NOMO-1 treated with DMSO at 0.1 percent for 48 hours (cell line): ENCODE measurements at regions not wholly inside any gene's neighbourhood (a gene's known extent, or its start where the extent isn't known, plus 50 kb on each side); places are given as distances from the start of the nearest gene placed in this dataset.
"Not testable (repeated sequence)": the region's sequence is repeated elsewhere in the genome, so short reads cannot be mapped to it uniquely, and the experiment has no call there.

Source experiments
- DNase-seq: peaks from one replicate; lab custom pipeline; 2025; ENCODE audit not compliant: unreplicated experiment; lab: John Stamatoyannopoulos, UW

GRCh38 chr7:92924800-92925199 lies 88.4 kb upstream of the CDK6 start:
- no peak for DNase-seq

DNA sequence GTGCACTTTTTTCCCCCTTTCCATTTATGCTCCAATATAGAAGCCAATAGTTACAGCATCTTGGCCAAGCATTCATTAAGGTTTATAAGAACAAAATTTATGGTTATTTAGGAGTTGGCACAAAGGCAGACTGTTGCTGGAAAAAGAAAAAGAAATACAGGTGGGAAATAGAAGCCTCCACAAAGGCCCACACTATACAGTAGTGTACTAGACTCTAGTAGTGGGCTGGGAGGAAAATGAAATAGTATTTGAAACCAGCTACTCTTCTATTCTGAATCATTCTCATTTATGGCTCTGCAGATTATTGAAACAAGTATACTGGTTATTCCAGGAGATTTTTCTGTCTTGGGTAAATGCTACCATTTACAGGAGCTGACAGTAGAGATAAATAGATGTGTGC lies 80.9 kb upstream of the CDK6 start:
- DNase-seq = no peak

GRCh38 chr7:92916770-92917224 lies 80.4 kb upstream of the CDK6 start:
- no peak for DNase-seq

GRCh38 chr7:92915348-92915747 lies 79.0 kb upstream of the CDK6 start:
- DNase-seq = no peak

DNA sequence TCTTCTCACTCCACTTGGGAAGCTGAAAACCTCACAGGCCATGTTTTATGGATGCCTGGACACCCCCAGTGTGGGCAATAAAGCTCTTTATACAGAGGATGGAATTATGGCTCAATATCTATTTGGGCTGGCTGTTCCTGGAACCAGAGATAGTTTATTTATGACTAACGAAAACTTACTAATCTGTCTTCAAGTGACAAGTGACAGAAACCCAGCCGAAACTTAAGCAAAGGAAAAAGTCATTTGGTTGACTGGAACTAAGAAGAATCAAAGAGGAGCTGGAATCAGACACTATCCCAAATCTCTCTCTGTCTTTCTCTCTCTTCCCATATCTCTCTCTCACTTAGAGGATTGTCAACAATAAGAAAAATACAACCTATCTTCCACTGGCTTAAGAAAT lies 78.3 kb upstream of the CDK6 start:
- no peak for DNase-seq

- DNase-seq = no peak
Observed at GRCh38 chr7:92913849-92914248, 77.5 kb upstream of the CDK6 start.

- no peak for DNase-seq
Observed at GRCh38 chr7:92910976-92911375, 74.6 kb upstream of the CDK6 start.

DNA sequence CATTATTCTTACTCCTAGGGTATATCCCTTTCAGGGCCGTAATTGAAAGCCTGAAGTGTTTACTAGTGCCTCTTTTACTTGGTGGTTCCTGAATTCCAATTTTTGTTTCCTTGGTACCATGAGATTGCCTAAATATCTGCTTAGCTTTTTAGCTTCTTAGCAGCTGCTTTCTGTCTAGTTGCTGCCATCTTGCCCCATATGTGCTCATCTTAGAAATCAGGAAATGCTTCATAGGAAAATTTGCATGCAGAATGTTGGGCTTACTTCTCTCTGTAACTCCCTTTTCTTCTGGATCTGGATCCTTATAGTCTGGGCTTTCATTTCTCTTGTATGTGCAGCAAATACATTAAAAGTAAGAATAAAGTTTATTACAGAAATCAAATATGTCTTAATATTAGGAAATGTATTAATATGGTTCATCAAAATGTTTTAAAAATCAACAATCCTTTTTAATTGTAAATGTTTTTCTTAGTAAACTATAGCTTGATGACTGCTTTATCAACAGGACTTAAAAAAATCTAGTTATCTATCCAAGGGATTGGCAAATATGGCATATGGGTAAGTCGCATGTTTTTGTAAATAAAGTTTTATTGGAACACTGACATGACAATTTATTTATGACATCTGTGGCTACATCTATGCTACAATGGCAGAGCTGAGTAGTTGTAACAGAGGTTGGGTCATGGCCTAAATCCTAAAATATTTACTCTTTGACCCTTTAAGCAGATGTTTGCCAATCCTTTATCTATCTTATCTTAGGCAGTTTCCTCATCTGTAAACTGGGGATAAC lies 73.5 kb upstream of the CDK6 start:
- DNase-seq = peak; percentile 10

GRCh38 chr7:92904244-92905131 lies 68.1 kb upstream of the CDK6 start:
- DNase-seq = peak; percentile 96

GRCh38 chr7:92898798-92899197 lies 62.4 kb upstream of the CDK6 start:
- DNase-seq = no peak

DNA sequence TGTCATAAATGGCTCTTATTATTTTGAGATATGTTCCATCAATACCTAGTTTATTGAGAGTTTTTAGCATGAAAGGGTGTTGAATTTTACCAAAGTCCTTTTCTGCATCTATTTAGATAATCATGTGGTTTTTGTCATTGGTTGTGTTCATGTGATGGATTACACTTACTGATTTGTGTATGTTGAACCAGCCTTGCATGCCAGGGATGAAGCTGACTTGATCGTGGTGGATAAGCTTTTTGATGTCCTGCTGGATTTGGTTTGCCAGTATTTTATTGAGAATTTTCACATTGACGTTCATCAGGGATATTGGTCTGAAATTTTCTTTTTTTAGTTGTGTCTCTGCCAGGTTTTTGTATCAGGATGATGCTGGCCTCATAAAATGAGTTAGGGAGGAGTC lies 58.5 kb upstream of the CDK6 start:
- not testable (repeated sequence) for DNase-seq

GRCh38 chr7:92889081-92889480 lies 52.7 kb upstream of the CDK6 start:
- DNase-seq = no peak
